ENCODE measurements at regions not wholly inside any gene's neighbourhood (a gene's known extent, or its start where the extent isn't known, plus 50 kb on each side); places are given as distances from the start of the nearest gene placed in this dataset.

GRCh38 chr1:17880449-17880848, 125.3 kb downstream of the ACTL8 start:
- TF ChIP-seq HDAC6 (IDR thresholded peaks at IDR 0.05; ENCODE audit: low read depth, low read length) (no peak), CTCF (IDR thresholded peaks at IDR 0.05; ENCODE audit: control extremely low read depth in 1 of 3, insufficient read depth in 1 of 3, low read depth in 1 of 3, low read length in 3 of 3) (no peak), POLR2A (IDR thresholded peaks at IDR 0.05; ENCODE audit: control extremely low read depth in 1 of 2, low read depth in 2 of 2, low read length in 2 of 2) (no peak), GTF2F1 (IDR thresholded peaks at IDR 0.05; ENCODE audit: borderline replicate concordance, low read depth, low read length) (no peak), SP1 (IDR thresholded peaks at IDR 0.05; ENCODE audit: low read depth, low read length) (no peak), YY1 (IDR thresholded peaks at IDR 0.05; ENCODE audit: low read depth, low read length) (no peak)
